Muscle layer of colon (tissue), 2 donors: ENCODE measurements at regions not wholly inside any gene's neighbourhood (a gene's known extent, or its start where the extent isn't known, plus 50 kb on each side); places are given as distances from the start of the nearest gene placed in this dataset.

ENCODE experiments used
- H3K27ac ChIP-seq: one replicate; pipeline ENCODE4 v1.7.0; 2013; ENCODE audit warnings: low read depth, mild to moderate bottlenecking, low read length, moderate library complexity
- H3K27me3 ChIP-seq, 2 donors: one replicate each; pipeline ENCODE4 v1.7.0; 2013; ENCODE audit warnings: low read length in 2 of 2, mild to moderate bottlenecking in 2 of 2; ENCODE audit not compliant: insufficient read depth in 2 of 2, control insufficient read depth in 1 of 2
- H3K36me3 ChIP-seq: one replicate; pipeline ENCODE4 v1.7.0; 2013; ENCODE audit warnings: mild to moderate bottlenecking, low read length; ENCODE audit not compliant: insufficient read depth
- H3K4me1 ChIP-seq: one replicate; pipeline ENCODE4 v1.7.0; 2013; ENCODE audit warnings: mild to moderate bottlenecking, low read length; ENCODE audit not compliant: insufficient read depth
- H3K4me3 ChIP-seq, 2 donors: one replicate each; pipeline ENCODE4 v1.7.0; 2013; ENCODE audit warnings: low read length in 2 of 2, low read depth in 1 of 2, mild to moderate bottlenecking in 1 of 2, moderate library complexity in 1 of 2
- H3K9ac ChIP-seq: one replicate; pipeline ENCODE4 v1.7.0; 2013; ENCODE audit warnings: low read length
- H3K9me3 ChIP-seq: one replicate; pipeline ENCODE4 v1.7.0; 2013; ENCODE audit warnings: mild to moderate bottlenecking, low read length
- donor health status: abdominal sarcoma.
- donor health status: Adenocarcinoma of cecum.

- H3K4me3 ChIP-seq = no peak overlapping the region
- H3K4me1 ChIP-seq = no peaks in the 10 kb centered on the region
- no peak overlapping the region for H3K27ac ChIP-seq
- no peaks in the 10 kb centered on the region for H3K36me3 ChIP-seq
- H3K27me3 ChIP-seq = no peaks in the 10 kb centered on the region
- no peak overlapping the region for H3K9ac ChIP-seq
- no peaks in the 10 kb centered on the region for H3K9me3 ChIP-seq
Observed at GRCh38 chr1:98382986-98383740, 278.4 kb upstream of the SNX7 start.

- H3K9me3 ChIP-seq = no peaks in the 10 kb centered on the region
- no peaks in the 10 kb centered on the region for H3K36me3 ChIP-seq
- no peaks in the 10 kb centered on the region for H3K4me1 ChIP-seq
- H3K9ac ChIP-seq = no peak overlapping the region
- H3K4me3 ChIP-seq = no peak overlapping the region
- no peak overlapping the region for H3K27ac ChIP-seq
- H3K27me3 ChIP-seq = no peaks in the 10 kb centered on the region
Observed at GRCh38 chr1:98382586-98382985, 278.9 kb upstream of the SNX7 start.

GRCh38 chr1:98374098-98374497, 287.4 kb upstream of the SNX7 start:
- H3K9ac ChIP-seq = no peak overlapping the region
- H3K36me3 ChIP-seq = no peaks in the 10 kb centered on the region
- H3K4me3 ChIP-seq = no peak overlapping the region
- no peaks in the 10 kb centered on the region for H3K9me3 ChIP-seq
- no peaks in the 10 kb centered on the region for H3K27me3 ChIP-seq
- no peak overlapping the region for H3K27ac ChIP-seq
- H3K4me1 ChIP-seq = no peaks in the 10 kb centered on the region

GRCh38 chr1:98373056-98373455, 288.5 kb upstream of the SNX7 start:
- H3K27me3 ChIP-seq = no peaks in the 10 kb centered on the region
- H3K36me3 ChIP-seq = no peaks in the 10 kb centered on the region
- no peak overlapping the region for H3K9ac ChIP-seq
- no peak overlapping the region for H3K4me3 ChIP-seq
- no peak overlapping the region for H3K27ac ChIP-seq
- H3K9me3 ChIP-seq = no peaks in the 10 kb centered on the region
- no peaks in the 10 kb centered on the region for H3K4me1 ChIP-seq

DNA sequence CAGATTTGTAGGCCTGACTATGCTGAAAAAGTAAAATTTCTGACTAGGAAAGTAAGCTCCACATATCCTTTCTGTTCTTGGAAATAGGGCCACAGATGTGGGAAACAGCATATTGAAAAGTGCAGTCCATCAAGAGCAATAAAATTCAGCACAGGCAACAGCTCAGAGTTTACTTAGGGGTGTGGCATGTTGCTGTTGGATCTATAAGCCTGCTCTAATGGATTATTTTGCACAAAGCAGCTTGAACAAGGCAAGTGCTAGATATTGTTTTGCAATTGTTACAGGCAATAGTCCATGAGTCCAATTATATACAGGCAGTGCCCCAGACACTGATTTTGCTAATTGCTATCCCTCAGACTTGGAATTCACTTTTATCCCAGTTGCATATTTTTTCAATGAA, 289.8 kb upstream of the SNX7 start:
- Histone ChIP-seq H3K9me3 (no peaks in the 10 kb centered on the region), H3K36me3 (no peaks in the 10 kb centered on the region), H3K27ac (no peak overlapping the region), H3K9ac (no peak overlapping the region), H3K4me1 (no peaks in the 10 kb centered on the region), H3K4me3 (no peak overlapping the region), H3K27me3 (no peaks in the 10 kb centered on the region)

DNA sequence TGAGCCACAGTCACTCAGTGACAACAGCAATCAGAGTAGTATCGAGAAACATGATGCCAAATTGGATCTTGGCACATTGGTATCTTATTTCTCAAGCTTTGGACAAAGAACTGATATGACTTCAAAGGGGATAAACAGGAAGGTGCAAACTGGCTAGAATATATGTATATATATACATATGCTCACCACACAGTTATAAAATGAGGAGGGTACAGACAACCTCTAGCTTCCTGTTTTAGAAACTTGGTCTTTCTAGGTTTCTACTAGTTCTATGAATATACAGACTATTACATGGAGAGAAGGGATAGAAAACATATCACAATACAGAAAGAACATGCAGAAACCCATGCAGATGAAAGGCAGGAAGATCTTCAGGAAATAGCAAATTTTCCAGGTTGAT, 292.1 kb upstream of the SNX7 start:
- Histone ChIP-seq H3K27me3 (no peaks in the 10 kb centered on the region), H3K27ac (no peak overlapping the region), H3K4me1 (no peaks in the 10 kb centered on the region)

GRCh38 chr1:98368995-98369394, 292.5 kb upstream of the SNX7 start:
- no peaks in the 10 kb centered on the region for H3K9me3 ChIP-seq
- H3K36me3 ChIP-seq = no peaks in the 10 kb centered on the region
- no peaks in the 10 kb centered on the region for H3K27me3 ChIP-seq
- H3K9ac ChIP-seq = no peak overlapping the region
- H3K4me1 ChIP-seq = no peaks in the 10 kb centered on the region
- H3K4me3 ChIP-seq = no peak overlapping the region
- H3K27ac ChIP-seq = no peak overlapping the region

More for the DNA sequence above, 292.1 kb upstream of the SNX7 start:
- Histone ChIP-seq H3K4me3 (no peak overlapping the region), H3K36me3 (no peaks in the 10 kb centered on the region), H3K9ac (no peak overlapping the region), H3K9me3 (no peaks in the 10 kb centered on the region)

DNA sequence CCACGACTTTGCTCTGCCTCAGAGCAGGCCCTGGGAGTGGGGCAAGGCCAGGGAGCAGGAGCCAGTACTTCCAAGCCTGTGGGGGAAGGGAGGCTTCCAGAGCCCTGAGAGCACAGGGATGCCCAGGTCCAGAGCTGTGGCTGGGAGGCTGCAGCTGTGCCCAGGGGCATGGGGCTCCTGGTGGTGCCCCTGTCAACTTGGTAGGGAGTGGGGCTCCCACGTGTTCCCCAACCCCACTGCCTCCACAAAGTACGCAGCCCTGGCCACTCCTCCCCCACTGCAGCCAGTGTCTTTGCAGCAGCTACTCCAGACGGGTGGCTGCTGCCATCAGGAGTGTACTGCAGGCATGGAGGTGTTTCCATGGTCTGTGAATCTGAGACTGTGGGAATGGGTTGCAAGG, 294.1 kb upstream of the SNX7 start:
- H3K4me1 ChIP-seq = no peaks in the 10 kb centered on the region

DNA sequence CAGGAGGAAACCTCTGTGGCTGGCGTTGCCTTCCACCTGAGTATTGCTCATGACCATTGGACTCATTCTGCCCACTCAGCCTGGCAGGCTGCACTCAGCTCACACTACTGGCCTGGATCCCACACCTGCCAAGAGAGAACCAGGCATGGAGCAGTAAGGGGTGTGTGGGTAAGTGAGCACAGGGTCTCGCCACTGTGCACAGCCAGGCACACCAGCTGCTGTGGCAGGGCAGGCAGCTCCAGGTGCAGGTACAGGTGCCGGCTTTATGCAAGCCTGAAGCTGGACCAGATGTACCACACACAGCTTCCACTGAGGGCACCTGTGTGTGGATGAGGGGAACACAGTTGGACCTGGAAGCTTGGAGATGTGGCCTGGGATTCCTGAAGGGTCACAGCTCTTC, 295.2 kb upstream of the SNX7 start:
- Histone ChIP-seq H3K9me3 (no peaks in the 10 kb centered on the region), H3K4me1 (no peaks in the 10 kb centered on the region), H3K27ac (no peak overlapping the region), H3K27me3 (no peaks in the 10 kb centered on the region), H3K4me3 (no peak overlapping the region), H3K9ac (no peak overlapping the region), H3K36me3 (no peaks in the 10 kb centered on the region)

More for the DNA sequence above, 294.1 kb upstream of the SNX7 start:
- H3K4me3 ChIP-seq = no peak overlapping the region
- no peaks in the 10 kb centered on the region for H3K27me3 ChIP-seq
- H3K9ac ChIP-seq = no peak overlapping the region
- H3K27ac ChIP-seq = no peak overlapping the region
- no peaks in the 10 kb centered on the region for H3K36me3 ChIP-seq
- H3K9me3 ChIP-seq = no peaks in the 10 kb centered on the region

DNA sequence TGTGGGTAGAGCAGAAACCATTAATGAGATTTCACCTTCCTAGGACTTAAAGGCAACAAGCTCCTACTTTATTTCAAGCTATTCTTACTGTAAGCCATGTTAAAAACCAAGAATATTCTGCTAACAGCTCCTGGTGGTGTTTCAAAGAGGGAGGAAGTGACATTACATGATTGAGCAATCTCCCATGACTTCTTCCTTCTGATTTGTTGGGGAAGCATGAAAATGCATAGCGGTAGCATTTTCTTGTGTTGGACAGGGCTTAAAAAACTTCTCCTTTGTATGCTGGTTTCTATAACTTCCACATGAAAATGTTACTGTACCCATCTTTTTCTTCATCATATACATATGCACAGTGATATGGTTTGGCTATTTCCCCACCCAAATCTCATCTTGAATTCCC, 297.0 kb upstream of the SNX7 start:
- no peaks in the 10 kb centered on the region for H3K4me1 ChIP-seq
- no peaks in the 10 kb centered on the region for H3K9me3 ChIP-seq
- no peak overlapping the region for H3K4me3 ChIP-seq

GRCh38 chr1:98360864-98361263, 300.7 kb upstream of the SNX7 start:
- H3K27ac ChIP-seq = no peak overlapping the region
- H3K4me1 ChIP-seq = no peaks in the 10 kb centered on the region
- no peak overlapping the region for H3K4me3 ChIP-seq
- H3K9ac ChIP-seq = no peak overlapping the region
- no peaks in the 10 kb centered on the region for H3K9me3 ChIP-seq
- H3K36me3 ChIP-seq = no peaks in the 10 kb centered on the region
- no peaks in the 10 kb centered on the region for H3K27me3 ChIP-seq

More for the DNA sequence above, 297.0 kb upstream of the SNX7 start:
- Histone ChIP-seq H3K27me3 (no peaks in the 10 kb centered on the region), H3K36me3 (no peaks in the 10 kb centered on the region), H3K9ac (no peak overlapping the region), H3K27ac (no peak overlapping the region)

DNA sequence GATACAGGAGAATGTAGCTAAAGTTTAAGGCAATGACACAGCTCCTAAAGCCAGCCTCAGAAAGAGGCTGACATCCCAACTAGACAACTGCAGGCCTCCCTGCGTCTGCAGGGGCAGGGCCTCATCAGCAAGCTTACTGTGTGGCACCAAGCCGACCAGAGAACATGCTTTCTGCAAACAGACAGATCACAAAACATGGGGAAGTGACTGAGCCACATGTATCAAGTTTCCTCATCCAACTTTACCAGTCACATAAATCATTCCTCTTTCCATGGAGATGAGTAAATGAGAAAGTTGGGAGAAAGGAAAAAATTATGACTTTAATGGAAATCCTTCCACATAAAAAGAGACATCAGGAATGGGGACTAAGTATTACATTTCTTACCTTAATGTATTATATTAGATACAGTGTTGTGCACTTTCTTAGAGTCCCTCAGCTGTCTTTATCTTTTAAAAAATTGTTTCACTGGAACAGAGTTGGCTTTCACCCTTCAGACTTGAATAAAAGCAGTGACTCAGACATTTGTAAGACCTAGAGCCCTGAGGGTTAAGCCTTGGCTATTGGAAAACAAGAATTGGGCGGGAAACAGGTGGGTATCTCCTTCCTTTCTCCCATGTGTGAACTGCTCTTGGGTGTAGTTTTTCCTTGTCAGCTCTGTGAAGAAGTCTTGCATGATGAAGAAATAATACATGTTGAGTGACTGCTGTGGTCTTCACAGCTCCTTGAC, 305.7 kb upstream of the SNX7 start:
- Histone ChIP-seq H3K9ac (no peak overlapping the region), H3K4me3 (no peak overlapping the region), H3K9me3 (no peaks in the 10 kb centered on the region), H3K27me3 (no peaks in the 10 kb centered on the region), H3K4me1 (no peaks in the 10 kb centered on the region), H3K36me3 (no peaks in the 10 kb centered on the region), H3K27ac (no peak overlapping the region)
